ENCODE measurements at regions not wholly inside any gene's neighbourhood (a gene's known extent, or its start where the extent isn't known, plus 50 kb on each side); places are given as distances from the start of the nearest gene placed in this dataset.
A peak's percentile ranks its signal among the peaks of the same experiment; 100 is the strongest.

DNA sequence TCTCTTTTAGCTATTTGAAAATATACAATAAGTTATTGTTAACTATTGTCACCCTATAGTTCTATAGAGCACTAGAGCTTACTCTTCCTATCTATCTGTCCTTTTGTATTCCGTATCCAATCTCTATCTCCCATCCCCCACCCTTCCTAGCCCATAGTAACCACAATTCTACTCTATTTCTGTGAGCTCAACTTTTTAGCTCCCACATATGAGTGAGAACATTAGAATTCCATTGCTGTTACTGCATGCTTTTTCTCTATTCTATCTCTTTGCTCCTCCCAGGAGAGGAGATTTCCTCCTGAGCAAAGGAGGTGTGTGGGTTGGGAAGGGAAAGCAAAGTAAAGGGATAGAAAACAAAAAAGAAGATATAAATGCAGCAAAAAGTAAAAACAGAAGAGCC is 105.6 kb upstream of the SLC4A7 start:
- DNase-seq (ENCODE audit: low read depth), result peak; percentile 41
- TF ChIP-seq, protein P1, sequence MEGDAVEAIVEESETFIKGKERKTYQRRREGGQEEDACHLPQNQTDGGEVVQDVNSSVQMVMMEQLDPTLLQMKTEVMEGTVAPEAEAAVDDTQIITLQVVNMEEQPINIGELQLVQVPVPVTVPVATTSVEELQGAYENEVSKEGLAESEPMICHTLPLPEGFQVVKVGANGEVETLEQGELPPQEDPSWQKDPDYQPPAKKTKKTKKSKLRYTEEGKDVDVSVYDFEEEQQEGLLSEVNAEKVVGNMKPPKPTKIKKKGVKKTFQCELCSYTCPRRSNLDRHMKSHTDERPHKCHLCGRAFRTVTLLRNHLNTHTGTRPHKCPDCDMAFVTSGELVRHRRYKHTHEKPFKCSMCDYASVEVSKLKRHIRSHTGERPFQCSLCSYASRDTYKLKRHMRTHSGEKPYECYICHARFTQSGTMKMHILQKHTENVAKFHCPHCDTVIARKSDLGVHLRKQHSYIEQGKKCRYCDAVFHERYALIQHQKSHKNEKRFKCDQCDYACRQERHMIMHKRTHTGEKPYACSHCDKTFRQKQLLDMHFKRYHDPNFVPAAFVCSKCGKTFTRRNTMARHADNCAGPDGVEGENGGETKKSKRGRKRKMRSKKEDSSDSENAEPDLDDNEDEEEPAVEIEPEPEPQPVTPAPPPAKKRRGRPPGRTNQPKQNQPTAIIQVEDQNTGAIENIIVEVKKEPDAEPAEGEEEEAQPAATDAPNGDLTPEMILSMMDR (conservative IDR thresholded peaks at IDR 0.05; ENCODE audit: low read length), result no peak
- no peak overlapping the region for H3K4me3 ChIP-seq (ENCODE audit: low read length)

DNA sequence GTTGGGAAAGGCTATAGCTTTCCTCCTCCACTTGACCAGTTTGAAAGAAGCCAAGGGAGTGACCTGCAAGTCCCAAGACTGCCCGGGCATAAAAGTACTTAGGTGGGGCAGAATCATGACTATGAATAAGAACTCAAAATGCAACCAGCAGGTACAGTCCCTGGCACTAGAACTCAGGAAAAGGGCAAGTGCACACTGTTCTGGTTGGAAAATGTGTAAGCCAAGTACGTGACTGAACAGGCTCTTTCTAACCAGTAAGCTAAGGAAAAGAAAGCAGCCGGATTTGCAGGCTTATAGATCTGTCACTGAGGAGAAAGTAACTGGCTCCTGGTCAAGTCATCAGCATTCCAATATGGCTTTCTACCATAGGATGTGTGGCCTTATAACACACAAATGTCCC is 101.2 kb upstream of the SLC4A7 start:
- no peak for DNase-seq (ENCODE audit: low read depth)
- no peak overlapping the region for H3K4me3 ChIP-seq (ENCODE audit: low read length)
- TF ChIP-seq, protein P1 (conservative IDR thresholded peaks at IDR 0.05; ENCODE audit: low read length), result no peak

DNA sequence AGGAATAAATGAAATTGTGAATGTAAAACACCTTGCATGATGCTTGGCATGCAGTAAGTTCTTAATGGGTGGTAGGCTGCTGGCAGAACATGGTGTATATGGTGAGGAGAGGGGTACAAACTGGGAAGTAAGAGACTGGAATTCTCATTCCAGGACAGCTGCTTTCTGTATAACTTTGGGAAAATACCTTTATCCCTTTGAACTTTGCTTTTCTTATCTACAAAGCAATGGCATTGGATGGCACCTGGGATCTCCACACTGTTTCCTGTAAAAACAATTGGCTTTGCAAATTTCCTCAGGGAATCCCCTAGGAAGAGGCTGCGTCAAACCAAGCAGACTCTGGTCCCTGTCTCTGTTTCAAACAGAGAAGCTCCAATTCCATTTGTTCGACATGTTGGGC is 100.7 kb upstream of the SLC4A7 start:
- TF ChIP-seq, protein P1 (conservative IDR thresholded peaks at IDR 0.05; ENCODE audit: low read length), result no peak
- DNase-seq (ENCODE audit: low read depth), result no peak
- H3K4me3 ChIP-seq (ENCODE audit: low read length), result no peak overlapping the region

DNA sequence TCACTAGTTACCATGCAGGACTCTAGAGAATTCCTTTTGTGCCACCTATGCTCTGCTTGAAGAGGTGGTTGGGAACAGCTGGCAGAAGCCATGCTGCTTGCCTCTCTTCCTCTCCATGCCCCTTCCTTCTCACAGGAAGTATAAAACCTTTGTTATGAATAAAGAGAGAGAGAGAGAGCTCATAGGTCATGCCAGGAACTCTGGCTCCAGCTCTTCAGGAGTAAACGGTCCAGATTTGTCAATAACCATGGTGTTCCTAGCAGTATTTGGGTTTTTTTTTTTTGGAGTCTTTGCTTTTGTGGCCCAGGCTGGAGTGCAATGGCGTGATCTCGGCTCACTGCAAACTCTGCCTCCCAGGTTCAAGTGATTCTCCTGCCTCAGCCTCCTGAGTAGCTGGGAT is 97.7 kb upstream of the SLC4A7 start:
- no peak for DNase-seq (ENCODE audit: low read depth)
- TF ChIP-seq, protein P1 (conservative IDR thresholded peaks at IDR 0.05; ENCODE audit: low read length), result no peak

DNA sequence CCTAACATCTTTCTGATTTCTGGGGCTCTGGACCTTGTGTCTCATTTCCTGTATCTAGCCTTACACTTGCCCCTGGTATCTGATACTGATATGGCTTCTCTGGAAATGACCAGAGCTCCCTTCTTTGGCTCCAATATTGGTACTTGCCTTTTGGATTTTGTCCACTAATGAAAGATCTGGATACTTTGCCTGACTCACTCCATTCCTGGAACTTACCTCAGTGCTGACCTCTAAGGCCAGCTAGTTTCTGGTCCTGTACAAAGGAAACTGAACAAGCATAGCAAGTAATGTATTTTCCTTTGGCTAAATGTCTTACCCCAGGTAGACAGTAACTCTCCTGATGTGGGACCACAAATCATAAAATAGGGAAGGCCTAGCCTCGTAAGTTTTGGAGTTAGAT is 93.8 kb upstream of the SLC4A7 start:
- no peak overlapping the region for H3K4me3 ChIP-seq (ENCODE audit: low read length)
- DNase-seq (ENCODE audit: low read depth), result no peak
- TF ChIP-seq, protein P1 (conservative IDR thresholded peaks at IDR 0.05; ENCODE audit: low read length), result no peak

More for the DNA sequence above, 97.7 kb upstream of the SLC4A7 start:
- H3K4me3 ChIP-seq (ENCODE audit: low read length), result no peak overlapping the region

DNA sequence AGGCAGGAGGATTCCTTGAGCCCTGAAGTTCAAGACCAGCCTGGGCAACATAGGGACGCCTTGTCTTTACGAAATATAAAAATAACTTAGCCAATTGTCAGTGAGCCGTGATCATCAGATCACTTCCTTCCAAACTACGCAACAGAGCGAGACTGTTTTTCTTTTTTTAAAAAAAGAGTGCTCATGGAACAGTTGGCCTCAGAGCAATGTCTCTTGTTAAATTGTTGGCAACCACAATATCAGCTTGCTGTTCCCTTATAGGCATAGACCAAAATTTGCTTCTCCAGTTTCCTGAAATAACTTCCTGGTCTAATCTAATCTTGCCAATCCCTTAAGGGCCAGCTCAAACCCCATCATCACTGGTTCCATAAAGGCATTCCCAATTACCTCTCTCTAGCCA is 93.3 kb upstream of the SLC4A7 start:
- TF ChIP-seq, protein P1 (conservative IDR thresholded peaks at IDR 0.05; ENCODE audit: low read length), result no peak
- DNase-seq (ENCODE audit: low read depth), result no peak
- H3K4me3 ChIP-seq (ENCODE audit: low read length), result no peak overlapping the region

DNA sequence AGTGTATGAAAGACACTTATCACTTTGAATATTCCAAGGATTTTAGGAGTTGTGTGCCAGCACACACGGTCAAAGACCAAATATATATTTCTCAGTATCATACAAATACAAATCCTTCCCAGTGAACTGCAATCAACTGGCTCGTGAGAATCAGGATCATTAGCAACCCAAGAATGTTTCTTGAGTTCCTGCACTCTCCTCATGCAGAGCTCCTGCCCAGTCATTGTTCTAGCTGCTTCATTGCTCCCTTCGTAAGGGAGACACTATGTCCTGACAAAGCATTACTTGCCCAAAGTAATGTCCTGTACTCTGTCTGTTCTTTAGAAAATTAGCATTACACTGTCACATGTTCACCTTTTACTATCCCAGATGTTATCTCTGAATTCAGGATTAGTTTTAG is 92.0 kb upstream of the SLC4A7 start:
- H3K4me3 ChIP-seq (ENCODE audit: low read length), result no peak overlapping the region
- TF ChIP-seq, protein P1 (conservative IDR thresholded peaks at IDR 0.05; ENCODE audit: low read length), result no peak
- peak; percentile 42 for DNase-seq (ENCODE audit: low read depth)
